GM12892 (cell line): ENCODE measurements at regions not wholly inside any gene's neighbourhood (a gene's known extent, or its start where the extent isn't known, plus 50 kb on each side); places are given as distances from the start of the nearest gene placed in this dataset.

Experiments
- POLR2A ChIP-seq: IDR thresholded peaks from 2 replicates; pipeline ENCODE4 v1.6.1; 2011; ENCODE audit warnings: low read depth, low read length, control low read depth
- TAF1 ChIP-seq: IDR thresholded peaks from 2 replicates; pipeline ENCODE4 v1.6.1; 2011; ENCODE audit warnings: low read depth, mild to moderate bottlenecking, control low read depth, low read length, borderline replicate concordance

DNA sequence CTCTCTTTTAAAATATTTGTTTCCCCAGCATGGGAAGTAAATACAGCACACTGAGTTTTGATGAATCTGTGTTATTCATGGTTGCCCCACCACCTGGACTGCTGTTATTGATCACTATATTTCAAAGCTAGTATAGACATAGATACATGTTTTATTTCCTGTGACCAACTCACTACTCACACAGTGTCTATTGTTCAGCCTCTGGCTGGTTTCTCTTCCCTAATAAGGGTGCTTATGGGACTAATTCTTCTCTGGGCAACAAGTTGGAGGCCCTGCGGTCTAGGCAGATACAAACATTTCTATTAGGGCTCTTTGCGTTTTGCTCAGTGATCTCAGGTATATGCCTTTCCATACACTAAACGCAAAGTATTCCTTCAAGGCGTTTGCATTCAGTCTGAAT is 1191.0 kb upstream of the TMEM132C start:
- TF ChIP-seq POLR2A (no peak), TAF1 (no peak)
